ENCODE measurements at regions not wholly inside any gene's neighbourhood (a gene's known extent, or its start where the extent isn't known, plus 50 kb on each side); places are given as distances from the start of the nearest gene placed in this dataset.
"Not testable (repeated sequence)": the region's sequence is repeated elsewhere in the genome, so short reads cannot be mapped to it uniquely, and the experiment has no call there.

- DNase-seq, result no peak
Observed at GRCh38 chr2:5203134-5203755, 488.9 kb upstream of the SOX11 start.

GRCh38 chr2:5206742-5207141, 485.4 kb upstream of the SOX11 start:
- DNase-seq, result not testable (repeated sequence)

GRCh38 chr2:5215989-5216607, 476.1 kb upstream of the SOX11 start:
- no peak for DNase-seq

GRCh38 chr2:5227062-5227699, 465.0 kb upstream of the SOX11 start:
- no peak for DNase-seq

- no peak for DNase-seq
Observed at GRCh38 chr2:5229574-5229973, 462.6 kb upstream of the SOX11 start.

GRCh38 chr2:5230444-5230843, 461.7 kb upstream of the SOX11 start:
- DNase-seq, result no peak

- no peak for DNase-seq
Observed at GRCh38 chr2:5230855-5231254, 461.3 kb upstream of the SOX11 start.

- no peak for DNase-seq
Observed at GRCh38 chr2:5231287-5231686, 460.9 kb upstream of the SOX11 start.

- DNase-seq, result no peak
Observed at GRCh38 chr2:5234563-5234962, 457.6 kb upstream of the SOX11 start.

- DNase-seq, result no peak
Observed at GRCh38 chr2:5235701-5236100, 456.5 kb upstream of the SOX11 start.

GRCh38 chr2:5236249-5236648, 455.9 kb upstream of the SOX11 start:
- no peak for DNase-seq

- DNase-seq, result no peak
Observed at GRCh38 chr2:5242751-5243150, 449.4 kb upstream of the SOX11 start.

GRCh38 chr2:5250482-5250881, 441.7 kb upstream of the SOX11 start:
- no peak for DNase-seq

GRCh38 chr2:5253263-5253662, 438.9 kb upstream of the SOX11 start:
- no peak for DNase-seq

GRCh38 chr2:5254791-5255332, 437.3 kb upstream of the SOX11 start:
- no peak for DNase-seq

- DNase-seq, result no peak
Observed at GRCh38 chr2:5263291-5263690, 428.9 kb upstream of the SOX11 start.

- DNase-seq, result no peak
Observed at GRCh38 chr2:5264361-5264760, 427.8 kb upstream of the SOX11 start.

- DNase-seq, result no peak
Observed at GRCh38 chr2:5285061-5285460, 407.1 kb upstream of the SOX11 start.

- no peak for DNase-seq
Observed at GRCh38 chr2:5285872-5286769, 406.1 kb upstream of the SOX11 start.

- no peak for DNase-seq
Observed at GRCh38 chr2:5287558-5288334, 404.4 kb upstream of the SOX11 start.

- peak in 1 of 2 experiments; percentile 18 for DNase-seq
Observed at GRCh38 chr2:5290900-5291546, 401.2 kb upstream of the SOX11 start.

- DNase-seq, result no peak
Observed at GRCh38 chr2:5304640-5305039, 387.5 kb upstream of the SOX11 start.

Data from NCI-H526 (cell line).